H9 (cell line): ENCODE measurements at regions not wholly inside any gene's neighbourhood (a gene's known extent, or its start where the extent isn't known, plus 50 kb on each side); places are given as distances from the start of the nearest gene placed in this dataset.

ENCODE experiments used
- DNase-seq: peaks from one replicate; pipeline ENCODE4 v3.0.0-alpha.2; 2017
- H2AFZ ChIP-seq: one replicate; pipeline ENCODE4 v1.6.1; 2013; ENCODE audit warnings: mild to moderate bottlenecking, low read length, control low read depth, moderate library complexity
- H2AK5ac ChIP-seq: 2 replicates; pipeline ENCODE4 v1.6.1; 2013; ENCODE audit warnings: low read length, control low read depth, mixed read lengths; ENCODE audit not compliant: insufficient read length
- H2BK120ac ChIP-seq: one replicate; pipeline ENCODE4 v1.6.1; 2013; ENCODE audit warnings: low read depth, mild to moderate bottlenecking, low read length, control low read depth, inconsistent platforms; ENCODE audit not compliant: poor library complexity, severe bottlenecking
- H2BK12ac ChIP-seq: 2 replicates; pipeline ENCODE4 v1.6.1; 2013; ENCODE audit warnings: low read length, control low read depth, mixed read lengths, low read depth; ENCODE audit not compliant: insufficient read length
- H2BK15ac ChIP-seq: 2 replicates; pipeline ENCODE4 v1.6.1; 2013; ENCODE audit warnings: low read depth, low read length, control low read depth
- H2BK20ac ChIP-seq: one replicate; pipeline ENCODE4 v1.6.1; 2013; ENCODE audit warnings: low read depth, mild to moderate bottlenecking, low read length, control low read depth, inconsistent platforms; ENCODE audit not compliant: poor library complexity, severe bottlenecking
- H2BK5ac ChIP-seq: 2 replicates; pipeline ENCODE4 v1.6.1; 2013; ENCODE audit warnings: low read length, control low read depth, mixed read lengths; ENCODE audit not compliant: insufficient read length
- H3K14ac ChIP-seq: 2 replicates; pipeline ENCODE4 v1.6.1; 2013; ENCODE audit warnings: low read length, control low read depth; ENCODE audit not compliant: insufficient read depth
- H3K18ac ChIP-seq: 2 replicates; pipeline ENCODE4 v1.6.1; 2013; ENCODE audit warnings: low read depth, mild to moderate bottlenecking, mixed read lengths, low read length, control low read depth; ENCODE audit not compliant: insufficient read length
- H3K23ac ChIP-seq: 2 replicates; pipeline ENCODE4 v1.6.1; 2013; ENCODE audit warnings: low read length, control low read depth, mixed read lengths, low read depth; ENCODE audit not compliant: insufficient read length
- H3K23me2 ChIP-seq: 2 replicates; pipeline ENCODE4 v1.6.1; 2013; ENCODE audit warnings: low read depth, mild to moderate bottlenecking, mixed read lengths, low read length, control low read depth; ENCODE audit not compliant: insufficient read length, poor library complexity, severe bottlenecking
- H3K27ac ChIP-seq: 2 replicates; pipeline ENCODE4 v1.5.1; 2013; ENCODE audit warnings: low read length, control low read depth, mixed read lengths, low read depth; ENCODE audit not compliant: insufficient read length
- H3K27me3 ChIP-seq: 2 replicates; pipeline ENCODE4 v1.6.1; 2013; ENCODE audit warnings: low read length, control low read depth, inconsistent platforms; ENCODE audit not compliant: insufficient read depth
- H3K4ac ChIP-seq: 2 replicates; pipeline ENCODE4 v1.6.1; 2013; ENCODE audit warnings: low read depth, mild to moderate bottlenecking, control low read depth, inconsistent platforms, low read length, moderate library complexity
- H3K4me1 ChIP-seq: 2 replicates; pipeline ENCODE4 v1.6.1; 2013; ENCODE audit warnings: low read length, control low read depth, inconsistent platforms; ENCODE audit not compliant: insufficient read depth
- H3K4me2 ChIP-seq: 2 replicates; pipeline ENCODE4 v1.6.1; 2013; ENCODE audit warnings: low read length, control low read depth, mixed read lengths; ENCODE audit not compliant: insufficient read length, insufficient read depth
- H3K56ac ChIP-seq: 2 replicates; pipeline ENCODE4 v1.6.1; 2013; ENCODE audit warnings: low read depth, mild to moderate bottlenecking, mixed read lengths, low read length, control low read depth; ENCODE audit not compliant: insufficient read length
- H3K79me1 ChIP-seq: 2 replicates; pipeline ENCODE4 v1.6.1; 2013; ENCODE audit warnings: low read depth, mild to moderate bottlenecking, moderate library complexity, low read length, control low read depth, inconsistent platforms; ENCODE audit not compliant: insufficient read depth, poor library complexity, severe bottlenecking
- H3K79me2 ChIP-seq: 2 replicates; pipeline ENCODE4 v1.6.1; 2013; ENCODE audit warnings: low read length, control low read depth, inconsistent platforms; ENCODE audit not compliant: insufficient read depth
- H3K9ac ChIP-seq: 2 replicates; pipeline ENCODE4 v1.6.1; 2013; ENCODE audit warnings: low read length, control low read depth, mixed read lengths; ENCODE audit not compliant: insufficient read length; ENCODE audit errors: extremely low read depth
- H3K9me3 ChIP-seq: one replicate; pipeline ENCODE4 v1.6.1; 2013; ENCODE audit warnings: low read depth, low read length, inconsistent platforms; ENCODE audit not compliant: control insufficient read depth
- H3T11ph ChIP-seq: one replicate; pipeline ENCODE4 v1.6.1; 2013; ENCODE audit warnings: mild to moderate bottlenecking, low read length, control low read depth, inconsistent platforms
- H4K20me1 ChIP-seq: one replicate; pipeline ENCODE4 v1.6.1; 2013; ENCODE audit not compliant: control insufficient read depth, insufficient read length, insufficient read depth
- H4K5ac ChIP-seq: 2 replicates; pipeline ENCODE4 v1.6.1; 2013; ENCODE audit warnings: low read depth, mild to moderate bottlenecking, mixed read lengths, low read length, control low read depth; ENCODE audit not compliant: insufficient read length
- H4K8ac ChIP-seq: replicated peaks from 2 replicates; pipeline ENCODE4 v1.6.1; 2013; ENCODE audit warnings: low read length, control low read depth, mixed read lengths, low read depth; ENCODE audit not compliant: insufficient read length
- H4K91ac ChIP-seq: 2 replicates; pipeline ENCODE4 v1.6.1; 2013; ENCODE audit warnings: low read depth, mild to moderate bottlenecking, moderate library complexity, mixed read lengths, low read length, control low read depth; ENCODE audit not compliant: insufficient read length
- H3K27ac Mint-ChIP-seq, 3 experiments: 2 replicates in 2 of 3; 3 replicates in 1 of 3; pipeline ENCODE4 v1.8.0; 2020 to 2021; ENCODE audit warnings: mixed read lengths in 3 of 3, mild to moderate bottlenecking in 1 of 3, moderate library complexity in 1 of 3
- H3K27me3 Mint-ChIP-seq: 2 replicates; pipeline ENCODE4 v1.8.0; 2021; ENCODE audit warnings: low read depth, mild to moderate bottlenecking, moderate library complexity, mixed read lengths
- H3K36me3 Mint-ChIP-seq, 3 experiments: 2 replicates in 2 of 3; 3 replicates in 1 of 3; pipeline ENCODE4 v1.8.0; 2020 to 2021; ENCODE audit warnings: low read depth in 3 of 3, mixed read lengths in 3 of 3; ENCODE audit not compliant: insufficient read depth in 1 of 3
- H3K4me1 Mint-ChIP-seq, 2 experiments: 2 replicates each; pipeline ENCODE4 v1.8.0; 2020; ENCODE audit warnings: mixed read lengths in 2 of 2
- H3K4me3 Mint-ChIP-seq, 2 experiments: 2 replicates in 1 of 2; 3 replicates in 1 of 2; pipeline ENCODE4 v1.8.0; 2020 to 2021; ENCODE audit warnings: mild to moderate bottlenecking in 2 of 2, mixed read lengths in 2 of 2, moderate library complexity in 1 of 2
- H3K9me3 Mint-ChIP-seq, 2 experiments: 2 replicates in 1 of 2; 3 replicates in 1 of 2; pipeline ENCODE4 v1.8.0; 2020; ENCODE audit warnings: mild to moderate bottlenecking in 2 of 2, mixed read lengths in 2 of 2, moderate library complexity in 1 of 2
- CTCF ChIP-seq: fragments of 200-600 bp; sonication (generic); conservative IDR thresholded peaks from 3 replicates; pipeline ENCODE4 v1.8.0; 2021; ENCODE audit warnings: antibody characterized with exemption, mild to moderate bottlenecking
- WGBS: extraction: QIAGEN DNeasy Blood & Tissue Kit; methylation state at CpG from one replicate; pipeline ENCODE4 v1.1.7; 2013; ENCODE audit warnings: missing lambda C conversion rate, low lambda C conversion rate, mixed read lengths; ENCODE audit not compliant: insufficient read length; ENCODE audit errors: extremely low coverage; 5-methylcytosine and 5-hydroxymethylcytosine counted together

GRCh38 chr11:11142430-11142829 is 210.6 kb downstream of the CSNK2A3 start:
- H3K23ac ChIP-seq = no peak overlapping the region
- DNase-seq = no peak
- H4K20me1 ChIP-seq = no peaks in the 10 kb centered on the region
- H2BK15ac ChIP-seq = no peak overlapping the region
- no peaks in the 10 kb centered on the region for H3K4me1 ChIP-seq
- H3K79me1 ChIP-seq = no peaks in the 10 kb centered on the region
- H3K79me2 ChIP-seq = no peaks in the 10 kb centered on the region
- H3K4me2 ChIP-seq = no peak overlapping the region
- WGBS = no CpG with 5 or more reads among the region's 4 CpGs
- H2BK120ac ChIP-seq = no peak overlapping the region
- no peak overlapping the region for H3K9ac ChIP-seq
- H2BK12ac ChIP-seq = no peak overlapping the region
- H2BK20ac ChIP-seq = no peak overlapping the region
- H4K5ac ChIP-seq = no peak overlapping the region
- no peak overlapping the region for H3K27ac Mint-ChIP-seq
- H3K27me3 ChIP-seq = no peaks in the 10 kb centered on the region
- no peak overlapping the region for H2BK5ac ChIP-seq
- no peaks in the 10 kb centered on the region for H3K4me1 Mint-ChIP-seq
- no peak overlapping the region for H3K27ac ChIP-seq
- no peaks in the 10 kb centered on the region for H3K23me2 ChIP-seq
- no peaks in the 10 kb centered on the region for H3K36me3 Mint-ChIP-seq
- no peak overlapping the region for H2AFZ ChIP-seq
- no peak overlapping the region for H3K4me3 Mint-ChIP-seq
- H3K4ac ChIP-seq = no peak overlapping the region
- no peak overlapping the region for H3K56ac ChIP-seq
- no peaks in the 10 kb centered on the region for H3K9me3 ChIP-seq
- no peak overlapping the region for H3K14ac ChIP-seq
- H3K27me3 Mint-ChIP-seq = peaks cover 2% of the 10 kb centered on the region; the same call in 1 of the 2 replicates
- no peak for TF ChIP-seq CTCF
- no peak overlapping the region for H4K91ac ChIP-seq
- no peak overlapping the region for H3K18ac ChIP-seq
- no peak overlapping the region for H4K8ac ChIP-seq
- H3T11ph ChIP-seq = no peak overlapping the region
- no peaks in the 10 kb centered on the region for H3K9me3 Mint-ChIP-seq
- H2AK5ac ChIP-seq = no peak overlapping the region
